ENCODE measurements at regions not wholly inside any gene's neighbourhood (a gene's known extent, or its start where the extent isn't known, plus 50 kb on each side); places are given as distances from the start of the nearest gene placed in this dataset.
"Not testable (repeated sequence)": the region's sequence is repeated elsewhere in the genome, so short reads cannot be mapped to it uniquely, and the experiment has no call there.

DNA sequence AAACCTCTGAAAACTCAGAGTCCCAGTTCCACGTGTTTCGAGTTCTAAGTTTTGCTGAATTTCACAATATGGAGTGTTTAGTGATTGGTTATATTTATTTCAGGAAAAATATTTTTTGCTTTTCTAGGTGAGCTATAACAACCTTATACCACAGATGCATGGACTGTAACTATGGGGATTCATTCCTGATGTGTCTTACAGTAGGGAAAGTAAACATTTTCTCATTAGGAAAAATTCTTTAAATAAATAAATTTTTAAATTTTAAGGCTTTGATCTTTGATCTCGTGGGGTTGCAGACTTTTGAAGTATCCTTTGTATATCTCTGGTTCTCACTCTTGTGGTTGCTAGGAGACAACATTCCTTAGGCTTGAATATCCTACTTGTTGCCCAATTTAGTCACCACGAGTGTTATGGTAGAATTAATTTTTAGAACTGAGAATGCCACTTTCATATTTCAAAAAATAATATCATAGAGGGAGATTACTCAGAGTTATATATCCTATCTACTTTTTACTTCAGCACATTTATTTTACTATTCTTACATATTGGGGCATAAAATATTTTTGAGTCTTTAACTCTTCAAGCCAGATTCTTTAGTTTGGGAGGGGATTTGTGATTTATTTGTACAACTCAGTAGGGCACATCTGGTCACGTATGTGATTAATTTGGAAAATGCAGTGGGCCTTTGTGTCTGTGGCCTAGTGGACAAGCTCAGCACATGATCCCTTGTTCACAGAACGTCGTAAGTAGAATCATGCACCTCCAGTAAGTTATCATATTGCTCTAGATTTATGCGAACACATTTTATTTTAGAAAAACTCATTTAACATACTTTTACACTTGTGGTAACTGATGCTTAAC lies 224.0 kb downstream of the TTC6 start:
- Histone ChIP-seq H3K4me1 (no peaks in the 10 kb centered on the region), H3K27ac (no peak overlapping the region), H3K27me3 (no peaks in the 10 kb centered on the region), H3K4me3 (no peak overlapping the region), H3K9me3 (no peaks in the 10 kb centered on the region), H3K36me3 (no peaks in the 10 kb centered on the region)
- TF ChIP-seq, protein P1, sequence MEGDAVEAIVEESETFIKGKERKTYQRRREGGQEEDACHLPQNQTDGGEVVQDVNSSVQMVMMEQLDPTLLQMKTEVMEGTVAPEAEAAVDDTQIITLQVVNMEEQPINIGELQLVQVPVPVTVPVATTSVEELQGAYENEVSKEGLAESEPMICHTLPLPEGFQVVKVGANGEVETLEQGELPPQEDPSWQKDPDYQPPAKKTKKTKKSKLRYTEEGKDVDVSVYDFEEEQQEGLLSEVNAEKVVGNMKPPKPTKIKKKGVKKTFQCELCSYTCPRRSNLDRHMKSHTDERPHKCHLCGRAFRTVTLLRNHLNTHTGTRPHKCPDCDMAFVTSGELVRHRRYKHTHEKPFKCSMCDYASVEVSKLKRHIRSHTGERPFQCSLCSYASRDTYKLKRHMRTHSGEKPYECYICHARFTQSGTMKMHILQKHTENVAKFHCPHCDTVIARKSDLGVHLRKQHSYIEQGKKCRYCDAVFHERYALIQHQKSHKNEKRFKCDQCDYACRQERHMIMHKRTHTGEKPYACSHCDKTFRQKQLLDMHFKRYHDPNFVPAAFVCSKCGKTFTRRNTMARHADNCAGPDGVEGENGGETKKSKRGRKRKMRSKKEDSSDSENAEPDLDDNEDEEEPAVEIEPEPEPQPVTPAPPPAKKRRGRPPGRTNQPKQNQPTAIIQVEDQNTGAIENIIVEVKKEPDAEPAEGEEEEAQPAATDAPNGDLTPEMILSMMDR (IDR thresholded peaks at IDR 0.05), result no peak
- TF ChIP-seq EP300 (IDR thresholded peaks at IDR 0.05) (no peak), POLR2AphosphoS5 (IDR thresholded peaks at IDR 0.05) (no peak), POLR2A (IDR thresholded peaks at IDR 0.05) (no peak)
- 49% methylated on average over 8 of the region's 8 CpGs for WGBS
- DNase-seq (ENCODE audit: low spot score in 2 of 2), result no peak

DNA sequence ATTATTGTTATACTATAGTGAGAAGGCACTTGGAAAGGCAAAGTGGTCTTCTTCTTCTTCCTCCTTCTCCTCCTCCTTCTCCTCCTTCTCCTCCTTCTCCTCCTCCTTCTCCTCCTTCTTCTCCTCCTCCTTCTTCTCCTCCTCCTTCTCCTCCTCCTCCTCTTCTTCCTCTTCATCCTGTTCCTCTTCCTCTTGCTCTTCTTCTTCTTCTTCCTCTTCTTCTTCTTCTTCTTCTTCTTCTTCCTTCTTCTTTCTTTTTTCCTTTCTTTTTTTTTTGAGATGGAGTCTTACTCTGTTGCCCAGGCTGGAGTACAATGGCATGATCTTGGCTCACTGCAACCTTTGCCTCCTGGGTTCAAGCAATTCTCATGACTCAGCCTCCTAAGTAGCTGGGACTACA lies 225.4 kb downstream of the TTC6 start:
- not testable (repeated sequence) for DNase-seq (ENCODE audit: low spot score in 2 of 2); H3K9me3 ChIP-seq; H3K36me3 ChIP-seq; H3K27ac ChIP-seq; H3K4me1 ChIP-seq; H3K4me3 ChIP-seq; H3K27me3 ChIP-seq

DNA sequence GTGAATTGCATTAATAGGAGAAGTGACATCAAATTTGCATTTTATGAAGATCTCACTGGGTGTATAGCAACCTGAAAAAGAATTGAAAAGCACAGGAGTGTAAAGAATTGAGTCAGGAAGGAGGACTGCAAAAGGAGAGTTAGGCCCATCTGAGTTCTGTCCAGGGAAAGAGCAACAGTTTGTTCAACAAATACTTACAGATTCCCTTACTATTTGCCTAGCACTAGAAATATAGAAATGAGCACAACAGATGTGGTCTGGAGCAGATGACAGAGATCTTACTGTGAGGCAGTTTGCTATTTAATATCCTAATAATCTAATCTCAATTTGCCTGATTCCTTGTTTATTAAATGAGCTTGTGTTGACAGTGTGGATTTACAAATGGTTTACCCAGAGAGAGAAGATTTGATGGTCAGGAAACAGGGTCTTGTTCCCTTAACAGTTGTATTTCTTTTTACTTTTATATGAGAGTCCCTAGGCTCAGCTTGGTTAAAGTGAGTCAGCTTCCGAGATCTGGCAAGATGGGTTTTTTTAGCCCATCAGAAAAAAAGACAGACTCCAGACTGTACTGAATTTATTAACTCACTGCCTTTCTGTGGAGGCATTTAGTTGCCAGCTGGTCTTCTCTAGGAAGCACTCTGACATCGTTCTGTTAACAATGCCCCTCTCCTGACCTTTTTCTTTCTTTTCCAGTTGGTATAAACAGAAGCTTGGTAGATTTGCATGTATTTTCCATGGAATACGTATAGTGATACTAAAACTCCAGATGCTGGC lies 229.7 kb downstream of the TTC6 start:
- TF ChIP-seq POLR2AphosphoS5 (IDR thresholded peaks at IDR 0.05), result no peak
- TF ChIP-seq EP300 (IDR thresholded peaks at IDR 0.05), result no peak
- no peak for TF ChIP-seq POLR2A (IDR thresholded peaks at IDR 0.05)
- TF ChIP-seq, protein P1 (IDR thresholded peaks at IDR 0.05), result no peak
- DNase-seq (ENCODE audit: low spot score in 2 of 2), result no peak
- no peaks in the 10 kb centered on the region for H3K36me3 ChIP-seq
- H3K27me3 ChIP-seq, result no peaks in the 10 kb centered on the region
- H3K27ac ChIP-seq, result no peak overlapping the region
- H3K4me1 ChIP-seq, result no peaks in the 10 kb centered on the region
- H3K4me3 ChIP-seq, result no peak overlapping the region
- 47% methylated on average over 3 of the region's 3 CpGs for WGBS
- H3K9me3 ChIP-seq, result no peaks in the 10 kb centered on the region

DNA sequence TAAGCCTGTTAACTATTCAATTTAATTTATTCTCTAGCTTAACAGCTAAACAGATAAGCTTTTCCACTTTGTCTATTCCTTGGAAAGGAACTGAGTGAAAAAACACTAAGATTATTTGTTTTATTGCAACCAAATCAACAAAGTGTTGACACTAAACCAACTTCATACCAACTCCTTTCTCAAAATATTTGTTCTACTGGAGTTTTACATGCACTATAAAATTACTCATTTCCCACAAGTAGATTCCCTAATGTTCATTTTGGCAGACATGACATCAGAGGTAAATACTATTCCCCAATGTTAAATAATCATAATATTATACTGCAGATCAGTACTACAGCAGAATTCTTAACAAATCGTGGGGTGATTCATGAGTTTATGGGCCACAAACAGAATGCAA lies 231.4 kb downstream of the TTC6 start:
- no peak for TF ChIP-seq POLR2A (IDR thresholded peaks at IDR 0.05)
- no peak for TF ChIP-seq EP300 (IDR thresholded peaks at IDR 0.05)
- TF ChIP-seq POLR2AphosphoS5 (IDR thresholded peaks at IDR 0.05), result no peak
- TF ChIP-seq, protein P1 (IDR thresholded peaks at IDR 0.05), result no peak
- Histone ChIP-seq H3K36me3 (no peaks in the 10 kb centered on the region), H3K4me1 (no peaks in the 10 kb centered on the region), H3K4me3 (no peak overlapping the region), H3K27me3 (no peaks in the 10 kb centered on the region), H3K27ac (no peak overlapping the region), H3K9me3 (peaks cover 4% of the 10 kb centered on the region)
- WGBS, result 55% methylated on average over 1 of the region's 1 CpG
- no peak for DNase-seq (ENCODE audit: low spot score in 2 of 2)

DNA sequence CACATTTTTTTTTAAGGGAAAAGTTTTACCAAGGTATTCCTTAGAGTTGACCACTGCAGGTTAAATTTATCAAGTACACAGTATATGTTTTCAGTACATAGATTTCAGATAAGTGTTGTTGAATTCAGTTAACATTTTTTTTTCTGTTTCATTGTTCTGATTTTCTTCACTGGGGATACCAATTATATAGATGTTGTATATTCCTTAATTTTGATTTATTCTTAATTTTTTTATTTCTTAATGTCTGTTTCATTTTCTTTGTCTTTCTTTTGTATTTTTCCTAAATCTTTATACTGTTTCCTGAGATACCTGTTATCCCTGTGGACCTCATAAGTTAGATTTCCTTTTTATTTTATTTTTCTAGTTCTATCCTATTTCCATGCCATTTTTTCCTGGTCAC lies 234.8 kb downstream of the TTC6 start:
- TF ChIP-seq EP300 (IDR thresholded peaks at IDR 0.05), result no peak
- TF ChIP-seq, protein P1 (IDR thresholded peaks at IDR 0.05), result no peak
- TF ChIP-seq POLR2A (IDR thresholded peaks at IDR 0.05), result no peak
- TF ChIP-seq POLR2AphosphoS5 (IDR thresholded peaks at IDR 0.05), result no peak
- Histone ChIP-seq H3K27me3 (no peaks in the 10 kb centered on the region), H3K4me1 (no peaks in the 10 kb centered on the region), H3K36me3 (no peaks in the 10 kb centered on the region), H3K27ac (no peak overlapping the region), H3K4me3 (no peak overlapping the region), H3K9me3 (peaks cover 4% of the 10 kb centered on the region)
- no peak for DNase-seq (ENCODE audit: low spot score in 2 of 2)
